Transverse colon (tissue), 4 donors: ENCODE measurements at regions not wholly inside any gene's neighbourhood (a gene's known extent, or its start where the extent isn't known, plus 50 kb on each side); places are given as distances from the start of the nearest gene placed in this dataset.

Experiments
- CTCF ChIP-seq, 5 experiments: fragments of 200-600 bp in 3 of 5; fragments of 450-650 bp in 2 of 5; sonication (generic) in 3 of 5; IDR thresholded peaks; 1 replicate in 2 of 5; 2 replicates in 3 of 5; pipeline ENCODE4 v1.5.1; 2016 to 2017; ENCODE audit warnings: antibody characterized with exemption in 5 of 5, inconsistent platforms in 3 of 5, mild to moderate bottlenecking in 2 of 5, moderate library complexity in 1 of 5
- POLR2A ChIP-seq: fragments of 450-650 bp; IDR thresholded peaks from one replicate; pipeline ENCODE4 v1.6.1; 2016; ENCODE audit warnings: antibody characterized with exemption, mild to moderate bottlenecking, moderate library complexity
- POLR2AphosphoS5 ChIP-seq, 3 donors: sonication (generic); formaldehyde crosslinking; IDR thresholded peaks; one replicate each; pipeline ENCODE4 v1.6.1; 2016; ENCODE audit warnings: antibody characterized with exemption in 3 of 3

- no peak for TF ChIP-seq CTCF (IDR thresholded peaks at IDR 0.05)
- no peak for TF ChIP-seq POLR2A
- TF ChIP-seq POLR2AphosphoS5 (IDR thresholded peaks at IDR 0.05): no peak
These were observed 315.0 kb upstream of the NR3C2 start for GRCh38 chr4:148757171-148757570.
